Lower leg skin (tissue), 3 donors: ENCODE measurements at regions not wholly inside any gene's neighbourhood (a gene's known extent, or its start where the extent isn't known, plus 50 kb on each side); places are given as distances from the start of the nearest gene placed in this dataset.

Experiments
- CTCF ChIP-seq, 3 donors: fragments of 450-650 bp; IDR thresholded peaks; one replicate each; pipeline ENCODE4 v1.5.1; 2016; ENCODE audit warnings: antibody characterized with exemption in 3 of 3, mild to moderate bottlenecking in 3 of 3, moderate library complexity in 2 of 3
- POLR2A ChIP-seq, 2 donors: fragments of 450-650 bp; IDR thresholded peaks; one replicate each; pipeline ENCODE4 v1.6.1; 2016 to 2017; ENCODE audit warnings: antibody characterized with exemption in 2 of 2, mild to moderate bottlenecking in 1 of 2, moderate library complexity in 1 of 2

- no peak for TF ChIP-seq CTCF (IDR thresholded peaks at IDR 0.05)
- TF ChIP-seq POLR2A (IDR thresholded peaks at IDR 0.05): no peak
Measured at GRCh38 chr9:113742878-113743277, 133.2 kb upstream of the ZNF618 start.
